ENCODE measurements at regions not wholly inside any gene's neighbourhood (a gene's known extent, or its start where the extent isn't known, plus 50 kb on each side); places are given as distances from the start of the nearest gene placed in this dataset.
"Not testable (repeated sequence)": the region's sequence is repeated elsewhere in the genome, so short reads cannot be mapped to it uniquely, and the experiment has no call there.

- no peak for DNase-seq (ENCODE audit: low read depth, low spot score)
These were observed 105.2 kb downstream of the OR2B2 start for GRCh38 chr6:27806981-27807440.

GRCh38 chr6:27805347-27805746, 106.8 kb downstream of the OR2B2 start:
- DNase-seq (ENCODE audit: low read depth, low spot score) = no peak

GRCh38 chr6:27804851-27805250, 107.3 kb downstream of the OR2B2 start:
- no peak for DNase-seq (ENCODE audit: low read depth, low spot score)

GRCh38 chr6:27800731-27801373, 111.3 kb downstream of the OR2B2 start:
- DNase-seq (ENCODE audit: low read depth, low spot score) = no peak

- no peak for DNase-seq (ENCODE audit: low read depth, low spot score)
These were observed 114.2 kb downstream of the OR2B2 start for GRCh38 chr6:27797960-27798359.

DNA sequence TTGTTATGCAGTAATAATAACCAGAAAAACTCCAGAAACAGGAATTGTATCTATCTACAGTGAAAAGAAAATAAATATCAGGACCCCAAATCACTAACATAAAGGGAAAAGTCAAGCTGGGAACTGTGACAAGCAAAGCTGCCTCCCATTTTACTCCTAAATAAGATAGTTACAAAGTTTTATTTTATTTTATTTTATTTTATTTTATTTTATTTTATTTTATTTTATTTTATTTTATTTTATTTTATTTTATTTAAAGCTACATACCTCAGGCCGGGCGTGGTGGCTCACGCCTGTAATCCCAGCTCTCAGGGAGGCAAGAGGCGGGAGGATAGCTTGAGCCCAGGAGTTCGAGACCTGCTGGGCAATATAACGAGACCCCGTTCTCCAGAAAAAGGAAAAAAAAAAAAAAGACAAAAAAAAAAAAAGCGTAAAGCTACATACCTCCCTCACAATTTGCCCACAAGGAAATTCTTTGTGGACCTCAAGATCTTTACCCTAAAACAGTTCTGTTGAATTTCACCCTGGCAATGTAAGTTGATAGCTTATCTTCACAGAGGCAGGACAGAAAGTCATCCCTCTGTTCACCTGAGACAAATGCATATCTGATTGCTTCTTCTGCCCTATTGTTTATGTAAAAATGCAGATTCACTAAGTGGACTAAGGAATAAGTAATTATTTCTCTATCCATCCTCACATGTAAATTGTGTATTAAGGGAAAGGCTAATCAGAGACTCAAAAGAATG, 115.3 kb downstream of the OR2B2 start:
- DNase-seq (ENCODE audit: low read depth, low spot score) = not testable (repeated sequence)

DNA sequence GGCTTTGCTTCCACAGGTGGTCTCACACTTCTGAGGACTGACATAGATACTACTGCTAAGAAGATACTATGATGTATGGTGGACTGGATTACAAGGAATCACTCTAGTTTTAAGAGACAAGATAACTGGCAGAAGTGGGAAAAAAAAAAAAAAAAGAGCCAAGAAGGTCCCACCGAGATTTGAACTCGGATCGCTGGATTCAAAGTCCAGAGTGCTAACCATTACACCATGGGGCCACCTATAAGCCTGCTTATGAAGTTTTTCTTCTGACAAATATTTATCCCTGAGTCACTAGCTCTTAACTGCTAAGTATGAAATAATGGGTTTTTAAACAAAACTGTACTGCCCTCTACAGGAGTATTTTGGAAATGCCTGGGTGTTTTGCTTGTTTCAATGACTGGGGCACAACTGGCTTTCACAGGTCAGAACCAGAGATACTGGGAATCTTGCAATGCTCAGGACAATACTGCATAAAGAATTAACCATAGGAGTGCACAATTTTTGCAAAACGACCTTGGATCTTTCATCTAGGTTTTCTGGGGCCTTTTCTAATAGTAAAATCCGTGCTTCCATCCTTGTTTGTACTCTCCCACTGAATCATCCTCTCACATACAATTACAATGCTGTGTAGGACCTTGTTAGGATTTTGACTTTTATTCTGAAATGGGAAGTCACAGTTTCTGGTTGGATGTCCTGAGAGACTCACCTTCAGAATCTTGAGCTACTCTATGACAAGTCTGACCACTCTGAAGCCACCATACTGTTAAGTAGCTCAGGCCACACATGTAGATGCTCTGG, 116.3 kb downstream of the OR2B2 start:
- DNase-seq (ENCODE audit: low read depth, low spot score) = peak; percentile 44

DNA sequence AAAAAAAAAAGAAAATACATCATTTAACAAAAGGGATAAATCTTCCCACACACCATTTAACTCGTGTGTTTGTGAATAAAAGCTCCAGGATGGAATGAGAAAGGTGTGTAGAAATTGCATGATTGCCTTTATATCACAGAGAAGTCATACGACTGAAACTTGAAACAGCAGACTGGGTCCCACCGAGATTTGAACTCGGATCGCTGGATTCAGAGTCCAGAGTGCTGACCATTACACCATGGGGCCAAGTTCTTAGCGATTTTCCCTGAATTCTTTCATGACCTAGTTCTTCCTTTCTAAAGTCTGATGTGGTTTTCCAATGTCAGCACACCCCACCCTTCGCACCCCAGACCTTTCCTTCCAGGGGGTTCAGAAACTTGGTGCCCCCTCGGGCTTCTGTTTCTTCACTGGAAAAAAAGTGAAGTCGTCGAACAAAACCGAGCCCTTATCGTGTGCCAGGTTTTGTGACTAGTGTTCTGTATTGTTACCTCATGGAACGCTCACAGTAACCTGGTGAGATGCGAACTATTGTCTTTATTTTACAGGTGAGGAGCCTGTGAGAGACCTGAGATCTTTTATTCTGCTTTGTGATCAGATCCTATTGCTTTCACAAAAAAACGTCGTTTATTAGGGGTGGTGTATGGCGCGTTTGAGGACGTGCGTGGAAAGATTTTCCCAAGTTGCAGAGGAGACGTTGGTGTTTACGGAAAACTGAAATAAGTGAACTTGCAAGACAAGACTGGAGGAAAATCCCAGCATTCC, 120.8 kb downstream of the OR2B2 start:
- no peak for DNase-seq (ENCODE audit: low read depth, low spot score)

DNA sequence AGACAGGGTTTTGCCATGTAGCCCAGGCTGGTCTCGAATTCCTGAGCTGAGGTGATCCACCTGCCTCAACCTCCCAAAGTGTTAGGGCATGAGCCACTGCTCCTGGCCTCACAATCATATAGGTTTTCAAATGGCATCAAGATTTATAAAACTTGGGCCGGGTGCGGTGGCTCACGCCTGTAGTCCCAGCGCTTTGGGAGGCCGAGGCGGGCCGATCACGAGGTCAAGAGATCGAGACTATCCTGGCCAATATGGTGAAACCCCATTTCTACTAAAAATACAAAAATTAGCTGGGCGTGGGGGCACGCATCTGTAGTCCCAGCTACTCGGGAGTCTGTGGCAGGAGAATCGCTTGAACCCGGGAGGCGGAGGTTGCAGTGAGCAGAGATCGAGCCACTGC, 123.8 kb downstream of the OR2B2 start:
- DNase-seq (ENCODE audit: low read depth, low spot score) = not testable (repeated sequence)

DNA sequence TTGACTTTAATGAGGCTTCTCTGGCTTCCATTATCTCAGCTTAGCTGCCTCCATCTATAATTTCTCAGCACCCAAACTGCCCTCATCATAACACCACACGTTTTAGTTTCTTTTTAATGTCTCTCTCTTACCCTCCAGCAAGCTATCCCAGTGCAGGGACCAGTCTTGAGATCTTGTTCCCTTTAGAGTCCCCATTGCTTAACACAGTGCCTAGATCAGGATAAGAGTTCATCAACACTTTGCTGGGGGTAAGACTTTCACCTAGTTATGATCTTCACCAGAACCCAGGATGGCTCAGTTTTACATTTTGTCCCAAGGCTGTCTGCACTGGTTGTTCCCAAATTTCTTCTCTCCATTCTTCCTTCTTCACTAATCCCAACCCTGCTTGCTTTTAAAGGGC, 126.1 kb downstream of the OR2B2 start:
- DNase-seq (ENCODE audit: low read depth, low spot score) = no peak

GRCh38 chr6:27785294-27785693, 126.9 kb downstream of the OR2B2 start:
- DNase-seq (ENCODE audit: low read depth, low spot score) = no peak

DNA sequence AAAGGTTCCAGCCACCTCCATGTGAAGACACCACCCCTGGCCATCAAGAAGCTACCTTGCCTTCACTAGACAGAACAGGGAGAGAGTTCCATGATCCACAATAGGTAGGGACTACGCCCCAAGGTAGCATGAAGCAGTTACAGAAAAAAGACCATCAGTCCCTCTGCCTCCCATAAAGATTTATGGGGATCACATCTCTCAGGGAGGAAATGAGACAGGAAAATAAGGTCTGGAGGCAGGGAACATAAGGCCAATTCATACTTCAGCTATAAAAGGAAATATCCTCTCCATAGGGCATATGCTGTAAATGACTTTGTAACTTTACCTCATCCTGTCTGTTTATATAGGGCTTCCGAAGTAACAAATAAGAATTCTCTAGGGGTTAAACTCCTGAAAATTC, 129.4 kb downstream of the OR2B2 start:
- no peak for DNase-seq (ENCODE audit: low read depth, low spot score)

DNA sequence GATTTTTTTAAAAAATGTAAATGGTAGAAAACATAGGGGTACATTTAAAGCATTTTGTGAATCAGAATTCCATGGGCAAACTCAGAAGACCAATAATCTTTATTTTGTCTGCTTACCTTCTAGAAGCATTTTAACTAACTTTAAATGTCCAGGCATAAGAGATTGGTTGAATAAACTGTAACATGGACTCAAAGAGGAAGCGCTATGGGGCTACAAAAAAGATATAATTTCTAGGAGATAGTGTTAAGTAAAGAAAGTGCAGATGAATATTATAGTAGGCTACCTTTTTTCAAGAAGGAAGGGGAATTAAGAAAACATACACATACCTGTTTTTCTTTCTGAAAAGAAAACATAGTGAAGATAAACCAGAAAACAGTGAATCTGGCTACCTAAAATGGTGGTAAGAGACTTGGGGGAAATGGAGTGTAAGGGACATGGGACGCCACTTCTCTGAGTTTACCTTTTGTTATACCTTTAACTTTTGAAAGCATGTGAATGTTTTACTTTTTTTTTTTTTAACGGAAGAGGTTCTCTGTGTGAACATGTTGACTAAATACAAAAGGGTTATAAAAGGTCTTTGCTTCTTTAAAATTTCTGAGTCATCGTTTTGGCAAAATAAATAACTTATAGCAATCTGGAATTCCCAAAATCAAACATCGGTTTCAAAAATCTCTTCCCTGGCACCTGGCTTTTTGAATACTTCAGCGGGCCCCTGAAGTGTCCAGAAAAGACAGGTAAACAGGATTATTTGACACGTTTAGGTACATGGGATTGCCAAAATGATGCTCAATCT, 133.4 kb downstream of the OR2B2 start:
- no peak for DNase-seq (ENCODE audit: low read depth, low spot score)

- no peak for DNase-seq (ENCODE audit: low read depth, low spot score)
These were observed 134.4 kb downstream of the OR2B2 start for GRCh38 chr6:27777614-27778355.

DNA sequence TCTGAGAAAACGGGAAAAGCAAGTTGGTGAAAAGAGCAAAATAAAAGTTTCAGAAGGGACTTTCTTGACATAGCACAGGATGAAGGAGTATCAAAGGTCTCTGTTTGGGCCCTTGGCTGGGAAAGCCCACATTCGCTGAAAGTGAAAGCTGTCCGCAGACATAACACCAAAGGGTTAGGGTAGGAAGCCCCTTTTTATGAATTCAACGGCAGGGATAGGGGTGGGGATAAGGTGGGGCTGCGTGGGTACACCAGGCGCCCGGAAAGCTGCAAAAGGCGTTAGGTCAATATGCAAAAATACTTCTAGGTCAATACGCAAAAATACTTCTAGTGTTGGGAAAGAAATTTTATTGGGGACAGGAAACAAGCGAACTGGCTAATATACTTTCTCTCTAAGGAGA, 135.1 kb downstream of the OR2B2 start:
- DNase-seq (ENCODE audit: low read depth, low spot score) = no peak

GRCh38 chr6:27776504-27776903, 135.7 kb downstream of the OR2B2 start:
- DNase-seq (ENCODE audit: low read depth, low spot score) = no peak

GRCh38 chr6:27775796-27776184, 136.4 kb downstream of the OR2B2 start:
- no peak for DNase-seq (ENCODE audit: low read depth, low spot score)

DNA sequence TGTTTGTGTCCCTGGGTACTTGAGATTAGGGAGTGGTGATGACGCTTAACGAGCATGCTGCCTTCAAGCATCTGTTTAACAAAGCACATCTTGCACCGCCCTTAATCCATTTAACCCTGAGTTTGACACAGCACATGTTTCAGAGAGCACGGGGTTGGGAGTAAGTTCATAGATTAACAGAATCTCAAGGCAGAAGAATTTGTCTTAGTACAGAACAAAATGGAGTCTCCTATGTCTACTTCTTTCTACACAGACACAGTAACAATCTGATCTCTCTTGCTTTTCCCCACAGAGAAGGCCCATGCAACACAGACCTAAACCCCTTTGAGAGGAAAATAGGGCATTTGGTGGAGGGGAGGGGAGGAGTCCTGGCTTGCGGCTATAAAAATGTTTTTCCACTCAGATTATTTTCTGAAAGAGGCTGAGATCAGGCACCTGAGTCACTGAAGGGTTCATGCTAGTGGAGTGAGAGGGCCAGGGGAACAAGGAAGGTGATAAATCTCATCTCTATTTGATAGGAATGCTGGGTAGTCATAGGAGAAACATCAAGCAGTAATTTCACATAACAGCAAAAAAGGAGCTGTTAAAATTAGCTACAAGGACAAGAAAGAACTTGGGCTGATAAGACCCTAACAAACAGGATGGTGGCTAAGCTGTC, 136.9 kb downstream of the OR2B2 start:
- DNase-seq (ENCODE audit: low read depth, low spot score) = not testable (repeated sequence)

DNA sequence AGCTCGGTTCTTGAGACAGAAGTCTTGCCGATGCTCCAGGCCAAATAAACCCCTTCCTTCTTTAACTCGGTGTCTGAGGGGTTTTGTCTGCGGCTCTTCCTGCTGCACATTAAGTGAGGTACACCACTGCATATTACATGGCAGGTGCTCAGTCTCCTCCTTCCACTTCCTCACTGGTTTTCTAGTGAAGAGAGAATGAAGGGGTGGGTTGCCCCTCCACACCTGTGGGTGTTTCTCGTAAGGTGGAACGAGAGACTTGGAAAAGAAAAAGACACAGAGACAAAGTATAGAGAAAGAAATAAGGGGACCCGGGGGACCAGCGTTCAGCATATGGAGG, 138.0 kb downstream of the OR2B2 start:
- DNase-seq (ENCODE audit: low read depth, low spot score) = not testable (repeated sequence)

Measured in activated naive CD8-positive, alpha-beta T cell treated with anti-CD3 and anti-CD28 coated beads, Interleukin-2, amount 50 U/mL, for 16 hours (primary cell).